ENCODE measurements at regions not wholly inside any gene's neighbourhood (a gene's known extent, or its start where the extent isn't known, plus 50 kb on each side); places are given as distances from the start of the nearest gene placed in this dataset.
"Not testable (repeated sequence)": the region's sequence is repeated elsewhere in the genome, so short reads cannot be mapped to it uniquely, and the experiment has no call there.

- no peak for DNase-seq (ENCODE audit: low read depth in 2 of 2)
Observed at GRCh38 chr16:13453938-13454553, 465.9 kb upstream of the ERCC4 start.

GRCh38 chr16:13463619-13464018 is 456.3 kb upstream of the ERCC4 start:
- no peak for DNase-seq (ENCODE audit: low read depth in 2 of 2)

GRCh38 chr16:13471036-13471435 is 448.9 kb upstream of the ERCC4 start:
- no peak for DNase-seq (ENCODE audit: low read depth in 2 of 2)

GRCh38 chr16:13478991-13479390 is 441.0 kb upstream of the ERCC4 start:
- no peak for DNase-seq (ENCODE audit: low read depth in 2 of 2)

GRCh38 chr16:13479549-13479948 is 440.4 kb upstream of the ERCC4 start:
- DNase-seq (ENCODE audit: low read depth in 2 of 2): no peak

GRCh38 chr16:13480801-13481200 is 439.2 kb upstream of the ERCC4 start:
- DNase-seq (ENCODE audit: low read depth in 2 of 2): no peak

- no peak for DNase-seq (ENCODE audit: low read depth in 2 of 2)
Observed at GRCh38 chr16:13483121-13483520, 436.8 kb upstream of the ERCC4 start.

- DNase-seq (ENCODE audit: low read depth in 2 of 2): not testable (repeated sequence)
Observed at GRCh38 chr16:13489416-13489815, 430.5 kb upstream of the ERCC4 start.

- no peak for DNase-seq (ENCODE audit: low read depth in 2 of 2)
Observed at GRCh38 chr16:13492046-13492445, 427.9 kb upstream of the ERCC4 start.

GRCh38 chr16:13503960-13504635 is 415.9 kb upstream of the ERCC4 start:
- no peak for DNase-seq (ENCODE audit: low read depth in 2 of 2)

- DNase-seq (ENCODE audit: low read depth in 2 of 2): no peak
Observed at GRCh38 chr16:13507530-13507929, 412.4 kb upstream of the ERCC4 start.

GRCh38 chr16:13510425-13511151 is 409.4 kb upstream of the ERCC4 start:
- no peak for DNase-seq (ENCODE audit: low read depth in 2 of 2)

- DNase-seq (ENCODE audit: low read depth in 2 of 2): no peak
Observed at GRCh38 chr16:13517841-13518240, 402.1 kb upstream of the ERCC4 start.

GRCh38 chr16:13519871-13520270 is 400.1 kb upstream of the ERCC4 start:
- DNase-seq (ENCODE audit: low read depth in 2 of 2): no peak

- DNase-seq (ENCODE audit: low read depth in 2 of 2): no peak
Observed at GRCh38 chr16:13521356-13521755, 398.6 kb upstream of the ERCC4 start.

- no peak for DNase-seq (ENCODE audit: low read depth in 2 of 2)
Observed at GRCh38 chr16:13527332-13527731, 392.6 kb upstream of the ERCC4 start.

GRCh38 chr16:13528691-13529090 is 391.3 kb upstream of the ERCC4 start:
- DNase-seq (ENCODE audit: low read depth in 2 of 2): no peak

- DNase-seq (ENCODE audit: low read depth in 2 of 2): no peak
Observed at GRCh38 chr16:13529193-13529982, 390.6 kb upstream of the ERCC4 start.

- DNase-seq (ENCODE audit: low read depth in 2 of 2): no peak
Observed at GRCh38 chr16:13540771-13541170, 379.2 kb upstream of the ERCC4 start.

- DNase-seq (ENCODE audit: low read depth in 2 of 2): no peak
Observed at GRCh38 chr16:13542284-13542683, 377.7 kb upstream of the ERCC4 start.

- DNase-seq (ENCODE audit: low read depth in 2 of 2): no peak
Observed at GRCh38 chr16:13543850-13544249, 376.1 kb upstream of the ERCC4 start.

- no peak for DNase-seq (ENCODE audit: low read depth in 2 of 2)
Observed at GRCh38 chr16:13545271-13545670, 374.7 kb upstream of the ERCC4 start.

Data from fibroblast of skin of left biceps (primary cell).